HG02840 (cell line): ENCODE measurements at regions not wholly inside any gene's neighbourhood (a gene's known extent, or its start where the extent isn't known, plus 50 kb on each side); places are given as distances from the start of the nearest gene placed in this dataset.

ENCODE experiments used
- ATAC-seq: cut with Tn5 transposase; IDR thresholded peaks from one replicate; pipeline ENCODE4 v1.9.1; 2021; ENCODE audit warnings: mild to moderate bottlenecking, moderate library complexity, moderate number of reproducible peaks; ENCODE audit not compliant: unreplicated experiment, low FRiP score

DNA sequence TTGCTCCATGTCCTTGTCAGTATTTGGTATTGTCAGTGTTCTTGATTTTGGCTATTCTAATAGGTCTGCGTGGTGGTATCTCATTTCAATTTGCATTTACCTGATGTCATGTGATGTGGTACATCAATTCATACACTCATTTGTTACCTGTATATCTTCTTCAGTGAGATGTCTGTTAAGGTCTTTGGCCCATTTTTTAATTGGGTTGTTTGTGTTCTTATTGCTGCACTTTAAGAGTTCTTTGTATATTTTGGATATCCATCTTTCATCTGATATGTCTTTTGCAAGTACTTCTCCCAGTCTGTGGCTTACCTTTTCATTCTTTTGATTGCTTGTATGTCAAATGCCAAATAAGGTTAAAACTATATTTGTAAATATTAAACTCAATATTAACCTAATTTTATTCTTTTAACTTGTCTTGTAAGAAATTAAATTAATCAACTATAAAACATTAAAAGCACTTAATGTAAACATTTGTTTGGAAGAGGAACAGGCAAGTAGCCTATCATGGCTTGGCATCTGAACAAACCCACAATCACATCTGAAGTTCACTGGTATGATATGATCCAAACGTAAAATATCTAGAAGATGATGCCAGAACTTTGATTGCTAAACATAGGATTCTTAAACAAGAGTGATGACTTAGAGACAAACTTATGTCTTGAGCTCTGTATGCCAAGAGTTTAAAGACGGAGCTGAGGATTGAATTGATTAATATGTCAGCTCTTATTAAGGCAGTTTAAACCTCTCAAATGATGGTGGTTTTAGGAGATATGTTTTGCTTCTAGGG is 587.3 kb downstream of the ANXA1 start:
- no peak for ATAC-seq

DNA sequence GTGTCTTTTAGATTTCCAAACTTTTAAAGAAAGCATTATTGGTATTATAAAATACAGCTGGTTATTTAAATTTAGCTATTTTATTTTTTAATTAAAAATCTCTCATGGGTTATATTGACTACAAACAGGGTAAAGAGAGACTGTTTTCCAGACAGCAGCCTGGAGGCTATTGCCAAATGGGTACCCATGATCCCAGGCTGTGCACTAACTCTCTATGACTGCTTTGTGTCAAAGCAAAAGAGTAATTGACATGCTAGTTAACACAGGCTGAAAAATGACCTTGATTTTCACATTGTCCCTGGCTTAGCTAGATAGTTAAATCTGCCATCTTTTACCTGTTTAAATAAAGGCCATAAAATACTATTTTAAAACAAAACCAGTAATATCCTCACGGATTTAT is 589.7 kb downstream of the ANXA1 start:
- no peak for ATAC-seq

DNA sequence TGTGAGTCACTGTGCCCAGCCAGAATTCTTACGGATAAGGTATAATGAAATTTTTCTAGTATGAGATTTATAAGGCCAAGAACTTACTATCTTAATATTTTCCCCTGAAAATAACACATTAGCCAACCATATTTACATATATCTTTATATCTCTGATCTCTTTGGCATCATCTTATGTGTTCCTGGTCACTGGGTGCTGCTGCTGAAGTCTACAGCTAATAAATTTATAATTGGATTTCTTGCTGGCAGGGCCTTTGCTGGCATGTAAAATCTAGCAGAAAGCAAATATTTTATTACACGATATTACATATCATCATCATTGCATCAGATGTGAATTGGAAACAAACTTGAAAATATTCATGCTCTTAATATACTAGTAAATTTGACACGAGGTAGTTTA is 590.7 kb downstream of the ANXA1 start:
- ATAC-seq = no peak

DNA sequence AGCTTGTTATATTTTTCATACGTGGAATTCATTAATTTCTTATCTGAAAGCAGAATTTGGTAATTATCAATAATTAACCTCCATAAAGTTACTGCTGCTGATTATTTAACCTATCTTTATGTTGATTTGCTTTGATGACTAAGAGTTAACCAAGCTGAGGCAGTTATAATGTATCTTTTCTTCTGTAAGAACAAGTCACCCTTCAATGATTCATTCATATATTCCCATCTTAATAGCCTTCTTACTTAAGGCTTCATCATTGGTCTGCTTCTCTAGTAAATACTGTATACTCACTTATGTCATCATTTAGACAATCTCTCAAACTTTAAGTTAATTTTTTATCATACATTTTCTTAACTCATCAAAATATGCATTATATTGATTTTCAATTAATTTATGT is 592.2 kb downstream of the ANXA1 start:
- ATAC-seq = no peak

DNA sequence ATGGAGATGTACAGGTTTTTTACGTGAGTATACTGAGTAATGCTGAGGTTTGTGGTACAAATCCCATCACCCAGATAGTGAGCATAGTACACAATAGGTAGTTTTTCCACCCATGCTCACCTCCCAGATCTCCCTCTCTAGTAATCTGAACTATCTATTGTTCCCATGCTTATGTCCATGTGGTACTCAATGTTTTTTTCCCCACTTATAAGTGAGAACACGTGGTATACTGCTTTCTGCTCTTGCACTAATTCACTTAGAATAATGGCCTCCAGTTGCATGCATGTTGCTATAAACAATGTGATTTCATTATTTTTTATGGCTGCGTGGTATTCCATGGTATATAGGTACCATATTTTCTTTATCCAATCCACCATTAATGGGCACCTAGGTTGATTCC is 593.9 kb downstream of the ANXA1 start:
- ATAC-seq = no peak

DNA sequence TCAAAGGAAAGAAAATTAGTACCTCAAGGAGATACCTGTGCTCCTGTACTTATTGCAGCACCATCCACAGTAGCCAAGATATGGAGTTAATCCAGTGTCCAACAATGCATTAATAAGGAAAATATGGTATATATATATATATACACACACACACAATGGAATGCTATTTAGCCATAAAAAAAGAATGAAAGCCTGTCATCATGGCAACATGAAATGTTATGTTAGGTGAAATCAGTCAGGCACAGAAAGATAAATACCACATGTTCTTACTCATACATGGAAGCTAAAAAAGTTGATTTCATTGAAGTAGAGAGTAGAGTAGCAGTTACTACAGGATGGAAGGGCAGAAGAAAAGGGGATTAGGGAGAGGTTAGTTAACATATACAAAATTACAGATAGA is 601.5 kb downstream of the ANXA1 start:
- no peak for ATAC-seq

DNA sequence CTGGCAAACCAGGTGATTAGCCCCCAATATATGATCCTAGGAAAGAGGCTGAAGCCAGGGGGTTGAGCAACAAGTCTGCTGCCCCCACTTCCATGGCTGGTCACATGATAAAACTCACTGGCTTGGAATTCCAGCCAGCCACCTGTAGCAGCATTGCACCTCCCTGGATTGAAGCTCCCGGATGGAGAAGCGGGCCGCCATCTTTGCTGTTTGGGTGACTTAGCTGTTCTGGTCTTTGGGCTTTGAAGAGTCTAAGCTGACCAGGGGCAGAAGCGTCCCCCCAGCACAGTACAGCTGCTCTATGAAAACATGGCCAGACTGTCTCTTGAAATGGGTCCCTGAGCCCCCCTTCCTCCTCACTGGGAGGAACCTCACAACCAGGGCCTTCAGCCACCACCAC is 610.2 kb downstream of the ANXA1 start:
- ATAC-seq = no peak

DNA sequence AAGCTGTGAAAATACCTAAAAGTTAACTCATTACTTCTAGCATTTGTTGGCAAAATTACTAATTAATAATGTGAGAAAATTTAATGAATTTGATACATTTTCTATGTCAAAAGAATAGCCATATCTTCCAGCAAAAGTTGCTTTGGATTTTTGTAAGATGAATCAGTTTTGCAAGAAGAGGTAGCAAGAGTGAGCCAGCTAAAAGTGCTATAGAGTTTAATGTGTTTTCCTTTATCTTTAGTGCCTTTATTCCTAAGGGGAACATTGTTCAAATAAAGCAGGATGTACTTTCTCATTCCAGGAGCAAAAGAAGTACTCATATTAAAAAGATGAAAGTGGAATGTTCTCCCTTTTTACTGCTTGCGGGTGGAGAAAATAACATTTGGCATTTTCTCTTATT is 622.2 kb downstream of the ANXA1 start:
- no peak for ATAC-seq

DNA sequence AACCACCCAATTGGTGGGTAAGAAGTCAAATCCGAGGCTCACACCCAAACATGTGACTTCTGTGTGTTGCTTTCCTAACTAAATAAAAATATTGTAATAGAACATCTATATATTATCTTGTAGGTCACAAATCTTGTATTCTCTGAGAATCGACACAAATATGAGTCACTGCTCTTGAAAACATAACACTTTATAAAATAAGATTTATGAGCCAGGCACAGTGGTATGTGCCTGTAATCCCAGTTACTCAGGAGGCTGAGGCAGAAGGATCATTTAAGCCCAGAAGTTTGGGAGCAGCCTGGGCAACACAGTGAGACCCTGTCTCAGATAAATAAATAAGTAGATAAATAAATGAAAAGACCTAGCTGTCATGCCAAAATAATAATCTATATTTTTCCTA is 624.1 kb downstream of the ANXA1 start:
- no peak for ATAC-seq

DNA sequence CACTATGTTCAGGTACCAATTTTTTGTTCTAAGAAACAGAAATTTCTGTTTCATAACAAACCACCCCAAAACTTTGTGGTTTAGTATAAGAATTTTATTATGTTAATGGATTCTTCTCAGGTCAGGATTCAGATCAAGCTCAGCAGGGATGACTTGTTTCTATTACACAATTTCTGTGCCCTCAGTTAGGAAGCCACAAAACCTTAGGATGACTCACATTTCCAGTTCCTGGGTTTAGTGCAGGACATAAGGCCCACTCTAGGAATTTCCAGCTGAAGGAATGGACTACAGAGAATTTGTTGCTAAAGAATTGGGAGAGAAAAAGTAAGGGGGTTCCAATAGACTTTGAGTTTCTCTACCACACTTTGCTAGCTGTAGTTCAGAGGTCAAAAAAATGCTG is 629.3 kb downstream of the ANXA1 start:
- no peak for ATAC-seq

DNA sequence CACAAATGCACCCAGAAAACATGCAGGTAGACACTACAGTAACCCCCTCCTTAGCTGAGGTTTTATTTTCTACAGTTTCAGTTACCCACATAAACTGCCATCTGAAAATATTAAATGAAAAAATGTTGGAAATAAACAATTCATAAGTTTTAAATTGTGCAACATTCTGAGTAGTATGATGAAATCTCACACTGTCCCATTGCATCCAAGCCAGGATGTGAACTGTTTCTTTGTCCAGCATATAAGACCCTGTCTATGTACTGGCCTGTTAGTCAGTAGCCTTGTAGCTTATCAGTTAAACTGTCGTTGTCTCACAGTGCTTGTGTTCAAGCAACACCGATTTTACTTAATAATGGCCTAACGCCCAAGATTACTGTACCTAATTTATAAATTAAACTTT is 630.5 kb downstream of the ANXA1 start:
- no peak for ATAC-seq

DNA sequence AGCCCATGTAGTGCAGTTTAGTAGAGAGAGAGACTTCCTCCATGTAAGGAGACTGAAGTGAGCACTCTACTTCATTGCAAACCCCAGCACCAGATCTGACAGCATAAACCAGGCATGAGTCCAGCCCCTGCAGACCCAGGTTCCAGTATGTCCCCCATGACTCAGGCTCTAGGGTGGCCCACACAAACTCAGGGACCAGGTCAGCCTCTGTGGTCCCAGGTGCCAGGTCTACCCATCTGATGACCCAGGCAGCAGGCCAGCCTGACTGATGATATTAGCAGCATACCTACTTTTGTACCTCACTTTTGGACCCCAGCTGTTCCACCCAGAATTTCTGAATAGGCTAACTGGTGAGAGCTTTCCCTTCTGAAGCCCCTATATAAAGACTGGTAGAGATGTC is 647.8 kb downstream of the ANXA1 start:
- ATAC-seq = no peak

DNA sequence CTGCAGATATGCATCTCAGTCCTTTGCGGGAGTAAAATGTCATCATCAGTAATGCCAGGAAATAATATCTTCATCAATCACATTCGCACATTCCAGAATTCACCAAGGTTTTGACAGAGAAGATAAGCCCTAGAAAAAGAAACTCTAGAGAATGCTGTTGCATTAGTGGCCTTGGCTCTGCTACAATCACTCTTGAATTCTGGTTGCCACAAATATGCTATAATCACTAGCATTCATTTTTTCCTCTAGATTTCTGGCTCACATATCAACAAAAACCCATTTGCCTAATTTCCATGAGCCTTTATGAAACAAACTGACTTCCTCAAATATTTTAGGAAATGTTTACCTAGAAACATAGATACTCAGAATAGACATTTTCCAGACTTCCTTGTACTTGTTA is 653.4 kb downstream of the ANXA1 start:
- ATAC-seq = no peak

DNA sequence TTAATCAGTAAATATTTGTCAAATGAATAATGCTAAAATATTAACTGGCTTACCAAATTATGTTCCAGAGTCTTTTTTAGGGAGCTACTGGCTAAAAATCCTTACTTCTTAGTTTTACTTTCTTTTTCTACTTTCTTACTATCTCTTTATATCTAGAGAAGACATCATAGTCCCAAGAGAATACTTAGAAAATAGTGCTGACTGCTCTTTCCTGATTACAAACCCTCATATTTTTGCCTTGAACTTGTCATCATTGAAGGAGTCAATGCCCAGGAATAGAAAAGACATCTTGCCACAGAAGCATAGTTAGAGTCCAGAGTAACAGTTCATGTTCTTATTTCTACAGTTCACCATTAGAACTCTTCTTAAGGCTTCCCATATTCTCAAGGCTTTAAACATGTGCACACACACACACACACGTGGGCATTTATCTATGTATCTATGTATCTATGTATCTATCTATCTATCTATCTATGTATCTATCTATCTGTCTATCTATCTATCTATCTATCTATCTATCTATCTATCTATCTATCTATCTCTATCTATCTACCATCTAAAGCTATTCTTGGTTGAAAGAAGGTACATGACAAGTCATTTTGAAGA is 654.3 kb downstream of the ANXA1 start:
- ATAC-seq = no peak

DNA sequence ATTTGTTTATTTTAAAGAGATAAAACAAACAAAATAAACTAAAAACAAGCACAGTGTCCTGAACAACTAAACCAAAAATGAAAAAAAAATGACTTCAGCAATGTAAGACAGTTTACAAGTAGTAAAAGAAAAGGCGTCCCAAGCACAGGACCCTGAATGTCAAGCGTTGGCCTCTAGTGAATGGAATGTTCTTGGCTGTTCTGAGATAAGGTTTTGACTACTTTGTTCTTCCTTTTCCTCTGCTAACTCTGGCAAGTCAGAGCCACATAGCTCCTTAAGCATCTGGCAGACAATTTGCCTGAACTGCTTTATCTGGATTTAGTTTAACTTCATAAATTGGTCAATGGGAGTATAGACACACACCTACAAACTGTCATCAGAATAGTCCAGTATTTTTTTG is 655.2 kb downstream of the ANXA1 start:
- no peak for ATAC-seq

DNA sequence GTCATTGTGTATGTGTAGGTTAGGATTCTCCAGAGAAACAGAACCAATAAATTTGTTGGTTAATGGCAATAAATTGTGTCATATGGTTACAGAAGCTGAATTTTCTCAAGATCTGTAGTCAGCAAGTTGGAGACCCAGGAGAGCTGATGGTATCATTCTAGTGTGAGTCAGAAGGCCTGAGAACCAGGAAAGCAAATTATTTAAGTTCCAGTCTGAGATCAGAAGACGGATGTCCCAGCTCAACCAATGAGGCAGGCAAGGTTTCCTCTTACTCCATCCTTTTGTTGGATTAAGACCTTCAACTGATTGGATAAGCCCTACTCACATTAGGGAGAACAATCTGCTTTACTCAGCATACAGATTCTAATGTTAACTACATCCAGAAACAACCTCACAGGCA is 656.3 kb downstream of the ANXA1 start:
- no peak for ATAC-seq

DNA sequence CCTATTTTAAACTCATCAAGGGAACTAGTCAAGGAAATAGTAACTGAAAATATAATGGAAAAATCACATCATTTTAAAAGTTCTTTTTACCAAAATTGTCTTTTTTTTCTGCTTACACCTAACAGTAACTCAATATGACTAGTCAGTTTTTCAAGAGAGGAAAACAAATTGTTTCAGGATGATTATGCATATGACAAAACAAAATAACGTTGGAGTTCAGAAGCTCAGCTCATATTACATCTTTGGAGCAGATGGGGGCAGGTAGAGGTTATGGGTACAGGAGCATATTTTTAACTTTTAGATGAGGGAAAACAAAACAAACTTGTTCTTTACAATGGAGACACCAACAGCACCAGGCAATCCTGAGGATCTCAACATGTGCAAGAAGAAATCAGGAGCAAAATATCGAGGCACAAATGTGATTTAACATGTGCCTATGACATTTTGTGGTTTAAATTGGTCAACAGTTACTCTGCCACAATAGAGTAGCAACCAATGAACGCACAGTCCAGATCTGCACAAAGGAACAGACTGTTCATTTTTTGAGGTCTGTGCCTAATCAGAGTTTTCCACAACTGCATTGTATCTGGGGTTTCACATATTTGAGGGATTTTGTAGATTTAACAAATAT is 659.0 kb downstream of the ANXA1 start:
- ATAC-seq = no peak

DNA sequence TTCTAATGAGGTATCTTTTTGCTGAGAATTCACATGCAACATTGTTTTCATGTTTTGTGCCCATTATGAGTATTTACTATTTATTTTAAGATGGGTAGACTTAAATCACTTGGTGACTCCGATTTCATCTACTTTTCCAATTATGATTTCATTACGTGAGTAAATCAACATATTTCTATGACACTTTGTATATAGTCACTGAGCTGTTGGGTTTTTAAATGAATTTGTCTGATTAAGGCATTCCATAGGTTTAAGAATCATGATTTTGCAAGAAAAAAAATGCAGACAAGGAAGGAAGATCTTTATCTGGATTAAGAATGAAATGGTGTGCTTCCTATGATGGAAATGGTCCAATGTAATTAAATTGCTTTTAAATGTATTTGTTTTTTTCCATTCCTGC is 661.9 kb downstream of the ANXA1 start:
- ATAC-seq = no peak

DNA sequence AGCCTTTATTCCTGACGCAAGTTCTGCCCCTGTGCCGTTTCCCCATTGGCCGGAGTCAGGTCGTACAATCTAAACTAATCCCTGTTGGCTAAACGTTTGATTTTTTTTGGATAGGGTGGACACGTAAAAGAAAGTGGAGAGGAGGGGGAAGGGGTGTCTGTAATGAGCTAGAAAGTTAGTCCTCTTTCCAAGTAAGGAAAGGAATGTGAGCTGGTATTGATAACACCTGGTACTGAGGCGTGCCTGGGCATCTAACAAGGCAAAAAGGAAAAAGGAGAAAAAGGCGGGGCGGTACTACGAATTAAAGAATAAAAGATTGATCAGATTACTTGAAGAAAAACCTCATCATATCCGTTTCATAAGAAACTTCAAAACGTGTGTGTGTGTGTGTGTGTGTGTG is 665.2 kb downstream of the ANXA1 start:
- ATAC-seq = no peak

DNA sequence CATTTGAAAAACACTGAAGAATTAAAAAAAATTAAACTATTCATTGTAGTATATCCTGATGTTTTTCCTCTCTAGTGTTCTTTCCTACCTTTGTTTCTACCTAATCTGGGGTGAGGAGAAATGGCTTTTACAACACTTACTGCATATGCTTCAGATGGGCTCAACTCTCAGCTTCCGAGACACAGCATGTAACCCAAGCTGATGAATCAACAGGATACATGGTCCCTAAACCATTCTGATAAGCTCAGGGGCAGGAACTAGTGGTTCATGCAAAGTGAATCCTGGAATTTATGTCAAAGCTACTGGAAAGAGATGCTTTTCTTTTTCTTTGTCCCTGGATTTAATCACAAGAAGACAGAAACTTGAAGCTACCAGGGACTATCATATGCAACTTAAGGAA is 672.5 kb upstream of the RORB start:
- no peak for ATAC-seq

DNA sequence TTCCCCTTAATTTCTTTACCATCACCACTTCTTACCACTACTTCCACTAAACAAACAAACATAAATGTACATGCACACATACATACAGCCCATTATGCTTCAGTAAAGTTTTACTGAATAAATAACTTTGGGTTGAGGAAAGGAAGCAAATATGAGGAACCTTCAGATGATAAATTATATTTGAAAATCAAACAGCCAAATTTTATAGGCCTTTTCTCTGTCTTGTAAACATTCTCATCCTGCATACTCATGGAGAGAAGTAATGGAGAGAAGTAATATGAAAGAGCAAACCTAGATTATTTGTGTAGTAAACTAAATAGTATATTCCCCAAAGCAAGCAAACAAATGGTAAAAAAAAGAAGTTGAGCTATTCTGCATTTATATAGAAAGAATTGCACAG is 658.3 kb upstream of the RORB start:
- ATAC-seq = no peak

DNA sequence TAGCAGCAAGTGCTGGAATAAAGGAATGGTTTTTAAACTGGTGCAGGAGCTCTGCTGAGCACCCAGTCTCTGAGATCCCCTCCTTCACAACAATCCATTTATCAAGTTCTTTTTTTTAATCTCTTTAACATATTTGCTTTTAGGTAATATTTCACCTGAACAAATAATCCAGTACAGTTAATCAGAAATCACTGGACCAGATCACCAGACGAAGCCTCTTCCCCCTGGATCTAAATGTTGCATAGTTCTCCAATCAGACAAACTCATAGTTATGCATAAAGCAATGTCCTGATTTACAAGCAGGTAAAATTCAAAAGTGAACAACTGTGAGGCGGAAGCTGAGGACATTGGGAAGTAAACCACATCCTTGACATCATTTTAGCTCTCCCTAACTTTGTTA is 657.7 kb upstream of the RORB start:
- ATAC-seq = no peak
